ENCODE measurements at regions not wholly inside any gene's neighbourhood (a gene's known extent, or its start where the extent isn't known, plus 50 kb on each side); places are given as distances from the start of the nearest gene placed in this dataset.
"Not testable (repeated sequence)": the region's sequence is repeated elsewhere in the genome, so short reads cannot be mapped to it uniquely, and the experiment has no call there.

DNA sequence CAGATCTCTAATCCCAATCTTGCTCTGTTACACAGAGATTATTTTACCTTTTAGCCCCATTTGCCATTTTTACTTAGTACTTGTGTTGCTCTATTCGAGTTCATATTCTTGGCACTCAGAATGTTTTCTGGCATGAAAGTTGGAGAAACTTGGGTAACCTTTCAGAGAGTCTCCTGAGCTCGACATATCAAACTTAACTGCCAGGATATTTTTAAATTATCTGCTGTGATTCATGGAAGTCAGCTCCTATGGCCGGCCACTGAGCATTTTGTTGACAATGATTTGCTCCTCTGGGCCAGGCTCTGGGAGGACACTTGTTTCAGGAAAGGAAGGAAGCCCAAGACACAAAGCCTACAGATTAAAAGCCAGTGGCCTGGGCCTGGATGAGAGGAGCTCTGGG is 396.7 kb downstream of the TNS3 start:
- no peak for DNase-seq (ENCODE audit: insufficient read length, low spot score)
- no peak for TF ChIP-seq POLR2A (IDR thresholded peaks at IDR 0.05; ENCODE audit: low read depth, low read length)
- no peak for TF ChIP-seq POLR2AphosphoS5 (IDR thresholded peaks at IDR 0.05; ENCODE audit: low read depth, low read length)
- TF ChIP-seq TAF1 (IDR thresholded peaks at IDR 0.05; ENCODE audit: low read depth, low read length), result no peak
- TF ChIP-seq PAX5 (IDR thresholded peaks at IDR 0.05; ENCODE audit: insufficient read depth, low read length, severe bottlenecking), result no peak
- FAIRE-seq, result no peak

DNA sequence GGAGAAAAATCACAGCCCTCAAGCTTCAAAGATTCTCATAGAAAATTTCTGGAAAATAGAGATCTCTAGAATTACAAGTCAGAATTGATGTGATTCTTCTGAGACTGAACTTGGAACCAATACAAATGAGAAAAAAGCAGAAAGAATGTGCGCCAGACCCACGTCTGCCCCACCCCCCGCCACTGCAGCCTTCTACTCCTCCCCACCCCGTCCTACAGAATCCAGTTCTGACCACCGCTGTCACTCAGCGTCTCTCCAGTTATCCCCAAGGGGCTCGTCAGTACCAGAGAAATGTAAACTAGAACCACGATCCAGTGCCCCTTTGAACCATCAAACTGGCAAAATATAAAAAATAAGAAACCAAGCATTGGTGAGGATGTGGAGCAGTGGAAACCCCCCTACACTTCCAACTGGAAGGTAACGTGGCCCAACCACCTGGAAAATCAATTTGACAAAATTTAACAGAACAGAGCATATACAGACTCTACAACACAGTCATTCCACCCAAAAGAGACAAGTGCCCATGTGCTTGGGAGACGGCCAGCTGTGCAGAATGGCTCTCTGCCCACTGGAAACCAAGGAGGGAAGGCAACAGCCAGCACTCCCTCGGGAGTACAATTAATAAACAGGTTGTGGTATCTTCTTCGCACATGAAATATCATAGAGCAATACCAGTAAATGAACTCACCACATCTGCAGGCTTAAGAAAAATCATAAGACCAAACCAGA is 397.9 kb downstream of the TNS3 start:
- DNase-seq (ENCODE audit: insufficient read length, low spot score) (no peak), FAIRE-seq (no peak)
- TF ChIP-seq POU2F2 (IDR thresholded peaks at IDR 0.05; ENCODE audit: low read depth, low read length), result no peak
- TF ChIP-seq SPI1 (IDR thresholded peaks at IDR 0.05; ENCODE audit: low read depth, low read length), result no peak
- no peak for TF ChIP-seq POLR2A (IDR thresholded peaks at IDR 0.05; ENCODE audit: low read depth, low read length)
- TF ChIP-seq PAX5 (IDR thresholded peaks at IDR 0.05; ENCODE audit: insufficient read depth, low read length, severe bottlenecking), result no peak
- no peak for TF ChIP-seq POLR2AphosphoS5 (IDR thresholded peaks at IDR 0.05; ENCODE audit: low read depth, low read length)
- no peak for TF ChIP-seq TAF1 (IDR thresholded peaks at IDR 0.05; ENCODE audit: low read depth, low read length)

DNA sequence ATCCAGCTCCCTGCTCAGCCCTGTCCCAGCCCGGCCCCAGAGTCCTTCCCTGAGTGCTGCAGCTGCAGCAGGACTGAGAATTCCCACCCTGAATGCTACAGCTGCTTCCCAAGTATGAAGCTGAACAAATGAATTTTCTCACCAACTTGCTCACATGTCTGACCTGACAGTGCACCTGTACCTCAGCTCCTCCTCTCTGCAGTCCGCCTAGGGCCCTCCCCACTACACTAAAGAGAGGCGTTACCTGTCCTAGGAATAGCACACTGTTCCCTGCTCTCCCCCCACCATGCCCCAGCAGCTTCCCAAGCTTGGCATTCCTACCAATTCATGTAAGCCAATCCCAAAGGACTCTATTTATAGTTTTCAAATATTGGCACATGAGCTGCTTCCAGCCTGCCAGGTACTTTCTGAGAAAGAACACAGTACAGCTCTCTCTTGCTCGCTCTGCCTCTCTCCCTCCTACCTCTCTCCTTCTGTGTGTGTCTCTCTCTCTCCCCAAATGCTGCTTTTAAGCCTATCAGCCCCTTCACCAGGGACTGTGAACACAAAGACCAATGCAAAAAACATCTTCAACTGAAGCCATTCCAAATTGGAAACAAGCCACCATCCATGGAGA is 400.1 kb downstream of the TNS3 start:
- DNase-seq (ENCODE audit: insufficient read length, low spot score) (no peak), FAIRE-seq (no peak)
- TF ChIP-seq SPI1 (IDR thresholded peaks at IDR 0.05; ENCODE audit: low read depth, low read length) (no peak), PAX5 (IDR thresholded peaks at IDR 0.05; ENCODE audit: insufficient read depth, low read length, severe bottlenecking) (no peak), POU2F2 (IDR thresholded peaks at IDR 0.05; ENCODE audit: low read depth, low read length) (no peak), POLR2AphosphoS5 (IDR thresholded peaks at IDR 0.05; ENCODE audit: low read depth, low read length) (no peak), TAF1 (IDR thresholded peaks at IDR 0.05; ENCODE audit: low read depth, low read length) (no peak), POLR2A (IDR thresholded peaks at IDR 0.05; ENCODE audit: low read depth, low read length) (no peak)

DNA sequence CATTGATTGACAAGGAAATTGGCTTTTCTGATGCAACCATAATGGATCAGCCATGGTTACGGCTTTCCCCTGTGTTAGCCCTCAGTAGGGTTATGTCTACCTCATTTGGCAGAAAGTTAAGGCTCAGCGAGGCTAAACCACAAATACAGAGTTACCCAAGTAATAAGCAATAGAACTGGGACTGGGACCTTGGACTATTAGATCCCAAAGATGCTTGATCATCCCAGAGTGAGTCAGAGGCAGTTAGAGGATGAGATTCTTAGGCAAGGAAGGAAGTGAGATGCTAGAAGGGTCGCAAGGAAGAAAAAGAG is 401.4 kb downstream of the TNS3 start:
- DNase-seq (ENCODE audit: insufficient read length, low spot score) (no peak), FAIRE-seq (no peak)
- no peak for TF ChIP-seq POU2F2 (IDR thresholded peaks at IDR 0.05; ENCODE audit: low read depth, low read length)
- TF ChIP-seq POLR2A (IDR thresholded peaks at IDR 0.05; ENCODE audit: low read depth, low read length), result no peak
- no peak for TF ChIP-seq SPI1 (IDR thresholded peaks at IDR 0.05; ENCODE audit: low read depth, low read length)
- no peak for TF ChIP-seq POLR2AphosphoS5 (IDR thresholded peaks at IDR 0.05; ENCODE audit: low read depth, low read length)
- TF ChIP-seq TAF1 (IDR thresholded peaks at IDR 0.05; ENCODE audit: low read depth, low read length), result no peak
- TF ChIP-seq PAX5 (IDR thresholded peaks at IDR 0.05; ENCODE audit: insufficient read depth, low read length, severe bottlenecking), result no peak

DNA sequence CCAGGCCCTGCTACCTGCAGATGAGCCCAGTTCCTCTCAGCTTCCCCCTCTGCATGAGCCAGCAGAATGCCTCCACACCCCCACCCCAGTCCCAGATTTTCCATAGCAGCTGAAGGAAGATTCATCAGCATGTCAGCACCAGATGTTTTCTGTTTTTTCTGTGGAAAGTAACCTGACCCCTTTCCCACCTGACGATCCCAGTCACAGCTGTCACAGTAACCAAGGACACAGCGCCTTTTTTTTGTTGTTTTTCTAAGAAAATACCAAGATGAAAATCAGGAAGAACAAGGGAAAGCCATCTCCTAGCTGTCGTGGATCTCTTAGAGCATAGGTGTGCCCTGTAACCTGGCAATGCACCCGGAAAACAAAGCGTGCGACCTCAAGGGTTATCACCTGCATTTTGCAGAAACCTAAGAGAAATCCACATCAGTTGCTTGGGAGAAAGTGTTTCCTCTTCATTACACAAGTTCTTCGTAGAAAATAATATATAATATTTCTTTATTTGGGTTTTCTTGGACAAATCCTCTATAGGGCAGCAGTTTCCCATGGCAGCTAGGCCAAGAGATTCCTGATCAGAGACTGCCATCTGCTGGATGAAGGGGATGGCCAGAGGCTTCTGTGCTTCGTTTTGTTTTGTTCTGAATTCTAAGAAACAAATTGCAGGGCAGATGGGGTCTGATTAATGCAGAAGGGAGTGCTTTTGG is 401.9 kb downstream of the TNS3 start:
- DNase-seq (ENCODE audit: insufficient read length, low spot score) (no peak), FAIRE-seq (no peak)
- TF ChIP-seq POLR2A (IDR thresholded peaks at IDR 0.05; ENCODE audit: low read depth, low read length) (no peak), POU2F2 (IDR thresholded peaks at IDR 0.05; ENCODE audit: low read depth, low read length) (no peak), POLR2AphosphoS5 (IDR thresholded peaks at IDR 0.05; ENCODE audit: low read depth, low read length) (no peak), SPI1 (IDR thresholded peaks at IDR 0.05; ENCODE audit: low read depth, low read length) (no peak), TAF1 (IDR thresholded peaks at IDR 0.05; ENCODE audit: low read depth, low read length) (no peak), PAX5 (IDR thresholded peaks at IDR 0.05; ENCODE audit: insufficient read depth, low read length, severe bottlenecking) (no peak)

DNA sequence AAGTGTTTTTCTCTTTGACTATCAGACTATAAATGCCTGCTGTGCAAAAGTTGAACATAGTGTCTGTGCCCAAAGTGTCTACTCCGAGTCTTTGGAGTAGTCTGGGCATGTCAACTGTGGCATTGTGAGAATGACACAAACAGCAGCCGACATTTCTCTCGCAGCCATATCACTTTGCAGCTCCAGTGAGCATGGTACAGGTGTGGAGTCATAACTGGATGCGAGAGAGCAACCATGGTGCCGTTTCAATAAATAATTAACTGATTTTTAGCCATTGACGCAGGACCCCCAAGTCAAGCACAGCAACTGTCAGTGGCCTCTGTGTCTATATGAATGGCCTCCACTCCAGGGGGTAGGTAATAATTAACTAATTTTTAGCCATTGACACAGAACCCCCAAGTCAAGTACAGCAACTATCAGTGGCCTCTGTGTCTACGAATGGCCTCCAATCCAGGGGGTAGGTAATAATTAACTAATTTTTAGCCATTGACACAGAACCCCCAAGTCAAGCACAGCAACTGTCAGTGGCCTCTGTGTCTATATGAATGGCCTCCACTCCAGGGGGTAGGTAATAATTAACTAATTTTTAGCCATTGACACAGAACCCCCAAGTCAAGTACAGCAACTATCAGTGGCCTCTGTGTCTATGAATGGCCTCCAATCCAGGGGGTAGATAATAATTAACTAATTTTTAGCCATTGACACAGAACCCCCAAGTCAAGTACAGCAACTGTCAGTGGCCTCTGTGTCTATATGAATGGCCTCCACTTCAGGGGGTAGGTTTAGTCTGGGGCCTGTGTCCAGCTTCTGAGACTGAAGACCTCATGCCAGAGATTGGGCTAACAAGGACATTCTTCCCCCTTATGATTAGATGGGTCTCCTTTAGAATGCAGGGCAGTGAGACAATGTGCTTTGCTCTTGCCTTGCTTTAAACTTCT is 409.0 kb downstream of the TNS3 start:
- FAIRE-seq, result not testable (repeated sequence)

DNA sequence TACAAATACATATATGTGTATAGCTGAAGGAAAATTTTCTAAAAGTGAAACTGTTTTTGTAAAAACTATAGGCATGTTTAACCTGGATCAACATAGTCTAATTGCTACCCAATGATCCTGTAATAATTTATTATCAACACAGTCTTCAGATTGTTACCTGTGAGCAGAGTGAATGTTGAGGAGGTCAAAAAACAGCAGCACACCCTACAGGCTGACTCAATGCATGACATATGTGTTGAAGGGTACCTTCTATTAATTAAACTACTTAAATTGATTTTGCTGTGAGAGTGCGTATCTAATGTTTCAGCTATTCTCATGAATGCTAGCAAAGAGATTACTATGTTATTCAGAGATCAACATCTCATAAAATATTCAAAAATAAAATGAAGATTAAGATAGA is 411.4 kb downstream of the TNS3 start:
- TF ChIP-seq POLR2A (IDR thresholded peaks at IDR 0.05; ENCODE audit: low read depth, low read length) (no peak), PAX5 (IDR thresholded peaks at IDR 0.05; ENCODE audit: insufficient read depth, low read length, severe bottlenecking) (no peak), SPI1 (IDR thresholded peaks at IDR 0.05; ENCODE audit: low read depth, low read length) (no peak)
- no peak for FAIRE-seq
- no peak for DNase-seq (ENCODE audit: insufficient read length, low spot score)

More for the DNA sequence above, 409.0 kb downstream of the TNS3 start:
- DNase-seq (ENCODE audit: insufficient read length, low spot score), result not testable (repeated sequence)

DNA sequence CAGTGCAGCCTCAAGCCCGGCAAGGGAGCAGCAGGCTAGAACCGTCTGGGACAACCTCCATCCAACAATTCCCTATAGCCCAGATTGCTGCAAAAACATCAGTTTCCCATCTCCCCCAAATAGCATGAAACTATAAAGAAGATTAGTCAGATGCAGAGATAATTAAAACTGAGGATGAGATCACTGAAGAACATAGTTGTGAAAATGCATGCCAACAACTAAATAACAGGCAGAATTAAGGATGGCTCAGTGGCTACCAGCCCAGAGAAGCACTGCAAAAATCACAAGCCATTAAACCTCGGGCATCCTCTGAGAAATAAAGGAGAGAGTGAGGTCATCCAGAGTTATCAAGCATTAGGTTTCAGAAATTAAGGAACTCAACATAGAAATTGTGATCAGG is 427.1 kb downstream of the TNS3 start:
- TF ChIP-seq POLR2AphosphoS5 (IDR thresholded peaks at IDR 0.05; ENCODE audit: low read depth, low read length), result no peak
- TF ChIP-seq SPI1 (IDR thresholded peaks at IDR 0.05; ENCODE audit: low read depth, low read length), result no peak
- no peak for TF ChIP-seq POLR2A (IDR thresholded peaks at IDR 0.05; ENCODE audit: low read depth, low read length)
- TF ChIP-seq POU2F2 (IDR thresholded peaks at IDR 0.05; ENCODE audit: low read depth, low read length), result no peak
- TF ChIP-seq PAX5 (IDR thresholded peaks at IDR 0.05; ENCODE audit: insufficient read depth, low read length, severe bottlenecking), result no peak
- TF ChIP-seq TAF1 (IDR thresholded peaks at IDR 0.05; ENCODE audit: low read depth, low read length), result no peak
- FAIRE-seq, result no peak
- no peak for DNase-seq (ENCODE audit: insufficient read length, low spot score)

DNA sequence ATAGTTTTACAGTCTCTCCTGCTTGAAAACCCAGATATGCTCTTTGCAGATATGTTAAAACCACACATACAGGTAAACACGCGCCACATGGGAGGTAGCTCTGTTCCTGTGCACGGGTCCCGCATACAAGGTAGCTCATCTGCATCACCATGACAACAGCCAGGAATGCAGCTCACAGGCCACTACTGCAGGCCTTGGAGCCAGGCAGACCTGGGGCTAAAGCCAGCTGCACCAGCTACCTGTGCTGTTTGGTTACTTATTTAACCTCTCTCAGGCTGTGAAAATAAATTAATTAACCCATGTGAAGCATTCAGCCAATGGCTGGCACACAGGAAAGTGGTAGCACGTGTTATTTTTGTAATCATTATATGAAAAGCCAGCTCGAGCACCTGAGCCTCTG is 428.3 kb downstream of the TNS3 start:
- FAIRE-seq, result no peak
- TF ChIP-seq POLR2A (IDR thresholded peaks at IDR 0.05; ENCODE audit: low read depth, low read length) (no peak), SPI1 (IDR thresholded peaks at IDR 0.05; ENCODE audit: low read depth, low read length) (no peak), POU2F2 (IDR thresholded peaks at IDR 0.05; ENCODE audit: low read depth, low read length) (no peak), POLR2AphosphoS5 (IDR thresholded peaks at IDR 0.05; ENCODE audit: low read depth, low read length) (no peak), TAF1 (IDR thresholded peaks at IDR 0.05; ENCODE audit: low read depth, low read length) (no peak), PAX5 (IDR thresholded peaks at IDR 0.05; ENCODE audit: insufficient read depth, low read length, severe bottlenecking) (no peak)
- DNase-seq (ENCODE audit: insufficient read length, low spot score), result no peak
